Neural progenitor cell (in vitro differentiated cells): ENCODE measurements at regions not wholly inside any gene's neighbourhood (a gene's known extent, or its start where the extent isn't known, plus 50 kb on each side); places are given as distances from the start of the nearest gene placed in this dataset.
"Not testable (repeated sequence)": the region's sequence is repeated elsewhere in the genome, so short reads cannot be mapped to it uniquely, and the experiment has no call there.

ENCODE experiments used
- DNase-seq: peaks from one replicate; pipeline ENCODE4 v3.0.0-alpha.2; 2016; ENCODE audit warnings: low spot score
- H2AFZ ChIP-seq: fragments of 200-600 bp; sonication (generic); replicated peaks from 2 replicates; pipeline ENCODE4 v1.6.1; 2016; ENCODE audit warnings: antibody characterized with exemption
- H3F3A ChIP-seq: fragments of 200-600 bp; sonication (generic); 2 replicates; pipeline ENCODE4 v1.6.1; 2016; ENCODE audit warnings: antibody characterized with exemption, low read depth
- H3K27ac ChIP-seq: fragments of 200-600 bp; sonication (generic); 2 replicates; pipeline ENCODE4 v1.5.1; 2016; ENCODE audit warnings: mild to moderate bottlenecking
- H3K27me3 ChIP-seq: fragments of 200-600 bp; sonication (generic); 2 replicates; pipeline ENCODE4 v1.6.1; 2016; ENCODE audit warnings: mild to moderate bottlenecking, moderate library complexity
- H3K36me3 ChIP-seq: fragments of 200-600 bp; sonication (generic); 2 replicates; pipeline ENCODE4 v1.5.1; 2016
- H3K4me1 ChIP-seq: fragments of 200-600 bp; sonication (generic); 2 replicates; pipeline ENCODE4 v1.6.1; 2016; ENCODE audit warnings: mixed run types
- H3K4me2 ChIP-seq: fragments of 200-600 bp; sonication (generic); 2 replicates; pipeline ENCODE4 v1.6.1; 2016
- H3K4me3 ChIP-seq: fragments of 200-600 bp; sonication (generic); 2 replicates; pipeline ENCODE4 v1.5.1; 2016
- H3K79me2 ChIP-seq: fragments of 200-600 bp; sonication (generic); 2 replicates; pipeline ENCODE4 v1.6.1; 2016; ENCODE audit warnings: low read depth
- H3K9ac ChIP-seq: fragments of 200-600 bp; sonication (generic); 2 replicates; pipeline ENCODE4 v1.6.1; 2016
- H3K9me3 ChIP-seq: fragments of 200-600 bp; sonication (generic); 2 replicates; pipeline ENCODE4 v1.5.1; 2016; ENCODE audit warnings: low read depth
- H4K20me1 ChIP-seq: fragments of 200-600 bp; sonication (generic); 2 replicates; pipeline ENCODE4 v1.6.1; 2016; ENCODE audit warnings: low read depth
- H3K27ac Mint-ChIP-seq: 3 replicates; pipeline ENCODE4 v1.8.0; 2021; ENCODE audit warnings: mixed read lengths
- H3K27me3 Mint-ChIP-seq: 2 replicates; pipeline ENCODE4 v1.8.0; 2022; ENCODE audit warnings: low read depth, mild to moderate bottlenecking, inconsistent platforms, moderate library complexity, mixed read lengths; ENCODE audit not compliant: insufficient read depth
- H3K36me3 Mint-ChIP-seq: 3 replicates; pipeline ENCODE4 v1.8.0; 2021; ENCODE audit warnings: mixed read lengths
- H3K4me1 Mint-ChIP-seq: 3 replicates; pipeline ENCODE4 v1.8.0; 2021; ENCODE audit warnings: mixed read lengths
- H3K4me3 Mint-ChIP-seq: 3 replicates; pipeline ENCODE4 v1.8.0; 2021; ENCODE audit warnings: mild to moderate bottlenecking, moderate library complexity, mixed read lengths
- H3K9me3 Mint-ChIP-seq: 3 replicates; pipeline ENCODE4 v1.8.0; 2020; ENCODE audit warnings: mixed read lengths
- EZH2 ChIP-seq: fragments of 200-600 bp; sonication (generic); IDR thresholded peaks from 2 replicates; pipeline ENCODE4 v1.6.1; 2017; ENCODE audit warnings: antibody characterized with exemption, mild to moderate bottlenecking, moderate library complexity
- EZH2phosphoT487 ChIP-seq: fragments of 200-600 bp; sonication (generic); IDR thresholded peaks from 2 replicates; pipeline ENCODE4 v1.6.1; 2017; ENCODE audit warnings: antibody characterized with exemption
- TF ChIP-seq, protein P1 (sequence below): fragments of 200-600 bp; sonication (generic); IDR thresholded peaks from 2 replicates; pipeline ENCODE4 v1.5.1; 2017; ENCODE audit warnings: antibody characterized with exemption, mild to moderate bottlenecking

DNA sequence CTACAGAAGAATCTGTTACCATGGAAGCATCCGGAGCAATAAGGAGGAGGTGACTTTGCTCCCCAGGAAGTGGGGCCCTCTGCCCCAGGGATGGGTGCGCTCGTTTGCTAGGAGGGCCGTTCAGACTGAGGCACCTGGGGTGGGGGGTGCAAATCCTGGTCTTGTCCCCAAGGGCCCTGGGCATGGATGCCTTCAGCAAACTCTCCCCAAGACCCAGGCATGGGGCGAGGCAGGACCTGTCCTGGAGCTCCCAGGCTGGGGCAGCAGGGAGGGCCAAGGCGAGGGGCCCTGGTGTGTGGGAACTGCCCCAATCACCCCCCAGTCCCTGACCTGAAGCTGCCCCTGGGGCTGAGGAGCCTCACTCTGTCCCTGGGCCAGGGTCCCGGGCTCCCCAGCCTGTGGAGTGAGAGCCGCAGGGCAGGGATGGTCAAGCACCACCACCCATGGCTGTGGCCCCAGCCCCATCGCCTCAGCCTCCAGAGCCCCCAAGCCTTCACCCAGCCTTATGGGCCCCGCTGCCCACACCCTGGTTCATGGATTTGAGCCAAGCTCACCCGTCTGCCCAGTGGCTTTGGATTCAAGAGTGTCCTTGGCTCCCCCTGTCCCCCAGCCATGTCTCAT is 240.6 kb upstream of the SGCG start:
- Histone ChIP-seq H3K9me3 (no peaks in the 10 kb centered on the region), H2AFZ (no peak overlapping the region), H3K27me3 (no peaks in the 10 kb centered on the region), H3K9ac (no peak overlapping the region), H3K4me2 (no peak overlapping the region), H3K36me3 (no peaks in the 10 kb centered on the region), H4K20me1 (no peaks in the 10 kb centered on the region), H3K4me1 (no peaks in the 10 kb centered on the region), H3K79me2 (no peaks in the 10 kb centered on the region), H3F3A (no peaks in the 10 kb centered on the region), H3K4me3 (no peak overlapping the region), H3K27ac (no peak overlapping the region)
- TF ChIP-seq, protein P1, sequence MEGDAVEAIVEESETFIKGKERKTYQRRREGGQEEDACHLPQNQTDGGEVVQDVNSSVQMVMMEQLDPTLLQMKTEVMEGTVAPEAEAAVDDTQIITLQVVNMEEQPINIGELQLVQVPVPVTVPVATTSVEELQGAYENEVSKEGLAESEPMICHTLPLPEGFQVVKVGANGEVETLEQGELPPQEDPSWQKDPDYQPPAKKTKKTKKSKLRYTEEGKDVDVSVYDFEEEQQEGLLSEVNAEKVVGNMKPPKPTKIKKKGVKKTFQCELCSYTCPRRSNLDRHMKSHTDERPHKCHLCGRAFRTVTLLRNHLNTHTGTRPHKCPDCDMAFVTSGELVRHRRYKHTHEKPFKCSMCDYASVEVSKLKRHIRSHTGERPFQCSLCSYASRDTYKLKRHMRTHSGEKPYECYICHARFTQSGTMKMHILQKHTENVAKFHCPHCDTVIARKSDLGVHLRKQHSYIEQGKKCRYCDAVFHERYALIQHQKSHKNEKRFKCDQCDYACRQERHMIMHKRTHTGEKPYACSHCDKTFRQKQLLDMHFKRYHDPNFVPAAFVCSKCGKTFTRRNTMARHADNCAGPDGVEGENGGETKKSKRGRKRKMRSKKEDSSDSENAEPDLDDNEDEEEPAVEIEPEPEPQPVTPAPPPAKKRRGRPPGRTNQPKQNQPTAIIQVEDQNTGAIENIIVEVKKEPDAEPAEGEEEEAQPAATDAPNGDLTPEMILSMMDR: no peak
- no peak for TF ChIP-seq EZH2phosphoT487
- no peak for TF ChIP-seq EZH2
- DNase-seq: no peak
- Mint-ChIP-seq H3K36me3 (no peaks in the 10 kb centered on the region), H3K27ac (no peak overlapping the region), H3K4me1 (no peaks in the 10 kb centered on the region), H3K4me3 (no peak overlapping the region), H3K9me3 (peaks cover 13% of the 10 kb centered on the region), H3K27me3 (peaks cover 6% of the 10 kb centered on the region)

DNA sequence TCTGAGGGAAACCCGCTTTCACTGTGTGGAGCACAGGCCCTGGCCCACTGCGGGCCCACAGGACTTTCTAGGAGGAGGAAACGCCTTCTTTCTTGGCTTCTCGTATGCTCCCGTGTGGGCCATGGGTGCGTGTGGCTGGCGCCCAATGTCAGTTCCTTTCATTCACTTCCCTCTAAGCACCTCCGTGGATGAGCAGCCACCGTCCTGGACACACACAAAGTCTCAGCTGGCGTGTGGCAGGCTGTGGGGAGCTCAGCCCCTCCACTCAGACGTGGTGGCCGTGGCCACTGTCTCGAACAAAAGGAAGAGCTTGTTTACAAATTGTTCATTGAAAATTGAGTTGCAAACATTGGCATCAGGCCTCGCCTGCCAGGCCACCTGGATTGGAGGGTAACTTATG is 240.0 kb upstream of the SGCG start:
- no peak overlapping the region for H3K9ac ChIP-seq
- H3K4me2 ChIP-seq: no peak overlapping the region
- peaks cover 6% of the 10 kb centered on the region for H3K27me3 Mint-ChIP-seq
- H3K9me3 ChIP-seq: no peaks in the 10 kb centered on the region
- no peak overlapping the region for H3K4me3 ChIP-seq
- H3K79me2 ChIP-seq: no peaks in the 10 kb centered on the region
- H3K36me3 ChIP-seq: no peaks in the 10 kb centered on the region
- H3K27ac Mint-ChIP-seq: peak overlapping the region; percentile 42
- TF ChIP-seq, protein P1: no peak
- no peaks in the 10 kb centered on the region for H4K20me1 ChIP-seq
- H3F3A ChIP-seq: no peaks in the 10 kb centered on the region
- no peaks in the 10 kb centered on the region for H3K27me3 ChIP-seq
- H3K27ac ChIP-seq: no peak overlapping the region
- H3K4me1 ChIP-seq: no peaks in the 10 kb centered on the region
- H3K4me1 Mint-ChIP-seq: no peaks in the 10 kb centered on the region
- peaks cover 13% of the 10 kb centered on the region for H3K9me3 Mint-ChIP-seq
- peak overlapping the region; percentile 24 for H3K4me3 Mint-ChIP-seq
- no peaks in the 10 kb centered on the region for H3K36me3 Mint-ChIP-seq
- DNase-seq: no peak
- H2AFZ ChIP-seq: no peak overlapping the region

DNA sequence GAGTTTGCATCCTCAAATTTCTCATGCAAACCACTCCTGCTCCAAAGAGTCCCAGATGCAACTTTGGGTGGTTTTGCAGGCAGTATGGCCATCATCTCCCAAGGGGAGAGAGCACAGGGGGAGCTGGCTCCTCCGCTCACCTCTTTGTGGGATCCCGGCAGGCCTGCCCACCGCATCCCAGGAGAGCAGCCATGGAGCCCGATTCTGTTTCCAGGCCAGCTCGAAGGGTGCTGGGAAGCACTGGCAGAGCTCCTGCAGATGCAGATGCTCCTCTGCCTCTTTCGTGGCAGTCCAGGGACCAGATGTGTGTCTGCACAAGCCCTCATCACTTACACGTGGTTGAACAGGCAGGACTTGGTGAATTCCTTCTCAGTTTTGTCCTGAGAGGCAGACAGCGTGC is 239.3 kb upstream of the SGCG start:
- H3K27me3 Mint-ChIP-seq, H3K36me3 ChIP-seq, H3K4me3 ChIP-seq, H3K4me1 Mint-ChIP-seq, H4K20me1 ChIP-seq, H3F3A ChIP-seq, H3K9me3 ChIP-seq, H3K4me3 Mint-ChIP-seq, H3K4me2 ChIP-seq, H3K27ac Mint-ChIP-seq, H3K36me3 Mint-ChIP-seq, H3K9ac ChIP-seq, H3K27me3 ChIP-seq, DNase-seq, H3K79me2 ChIP-seq, H2AFZ ChIP-seq, H3K4me1 ChIP-seq, H3K27ac ChIP-seq: not testable (repeated sequence)
- H3K9me3 Mint-ChIP-seq: peaks cover 13% of the 10 kb centered on the region

DNA sequence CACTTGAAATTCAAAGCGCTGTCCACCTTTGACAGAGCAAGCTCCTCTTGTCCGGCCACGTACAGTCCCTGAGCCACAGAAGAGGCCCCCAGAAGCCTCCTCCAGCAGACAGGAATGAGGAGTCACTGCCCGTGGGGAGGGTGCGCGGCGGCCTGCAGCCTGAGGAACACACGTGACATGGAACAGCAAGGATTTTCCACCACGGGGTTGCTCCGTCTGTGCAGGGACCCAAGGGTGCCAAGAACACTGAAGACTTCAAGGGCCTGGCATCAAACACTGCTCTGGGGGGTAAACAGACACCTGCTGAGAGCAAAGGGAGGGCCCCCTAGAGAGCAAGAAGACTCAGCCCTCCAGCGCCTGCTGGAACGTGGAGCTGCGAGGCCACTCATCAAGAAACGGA is 237.9 kb upstream of the SGCG start:
- H3K27ac Mint-ChIP-seq: not testable (repeated sequence)

More for the DNA sequence above, 237.9 kb upstream of the SGCG start:
- not testable (repeated sequence) for H3K9ac ChIP-seq, H3K4me3 ChIP-seq, DNase-seq, H4K20me1 ChIP-seq, H3K36me3 Mint-ChIP-seq, H3K27me3 ChIP-seq, H3F3A ChIP-seq, H3K79me2 ChIP-seq, H3K36me3 ChIP-seq, H3K4me3 Mint-ChIP-seq, H3K9me3 ChIP-seq, H3K27ac ChIP-seq, H3K4me1 ChIP-seq, H3K4me2 ChIP-seq, H2AFZ ChIP-seq, H3K27me3 Mint-ChIP-seq, H3K4me1 Mint-ChIP-seq
- H3K9me3 Mint-ChIP-seq: peaks cover 14% of the 10 kb centered on the region
